ENCODE measurements at regions not wholly inside any gene's neighbourhood (a gene's known extent, or its start where the extent isn't known, plus 50 kb on each side); places are given as distances from the start of the nearest gene placed in this dataset.

GRCh38 chr5:155780260-155780659 lies 546.7 kb upstream of the SGCD start:
- TF ChIP-seq CTCF (IDR thresholded peaks at IDR 0.05; ENCODE audit: extremely low read depth in 1 of 2, insufficient read depth in 1 of 2, low read depth in 1 of 2, low read length in 2 of 2) (no peak), MAX (IDR thresholded peaks at IDR 0.05; ENCODE audit: insufficient read depth, insufficient read length) (no peak), EZH2 (IDR thresholded peaks at IDR 0.05; ENCODE audit: borderline replicate concordance, low read depth, low read length, severe bottlenecking) (no peak), POLR2A (IDR thresholded peaks at IDR 0.05; ENCODE audit: low read depth, low read length) (no peak), POLR2AphosphoS5 (IDR thresholded peaks at IDR 0.05; ENCODE audit: insufficient read depth, low read depth, low read length) (no peak), GATA2 (IDR thresholded peaks at IDR 0.05; ENCODE audit: insufficient read depth, insufficient read length, low read depth, low read length) (no peak), JUN (IDR thresholded peaks at IDR 0.05; ENCODE audit: borderline replicate concordance, insufficient read depth, insufficient read length, low read depth) (no peak), MYC (IDR thresholded peaks at IDR 0.05; ENCODE audit: low read depth, low read length) (no peak), FOS (IDR thresholded peaks at IDR 0.05; ENCODE audit: borderline replicate concordance, insufficient read depth, low read length) (no peak)

All from endothelial cell of umbilical vein (primary cell).